ENCODE measurements at regions not wholly inside any gene's neighbourhood (a gene's known extent, or its start where the extent isn't known, plus 50 kb on each side); places are given as distances from the start of the nearest gene placed in this dataset.
"Not testable (repeated sequence)": the region's sequence is repeated elsewhere in the genome, so short reads cannot be mapped to it uniquely, and the experiment has no call there.

GRCh38 chr4:114137984-114138383, 158.5 kb upstream of the ARSJ start:
- H3K27ac Mint-ChIP-seq = no peak overlapping the region
- no peak overlapping the region for H3K4me3 Mint-ChIP-seq
- TF ChIP-seq, protein P1, sequence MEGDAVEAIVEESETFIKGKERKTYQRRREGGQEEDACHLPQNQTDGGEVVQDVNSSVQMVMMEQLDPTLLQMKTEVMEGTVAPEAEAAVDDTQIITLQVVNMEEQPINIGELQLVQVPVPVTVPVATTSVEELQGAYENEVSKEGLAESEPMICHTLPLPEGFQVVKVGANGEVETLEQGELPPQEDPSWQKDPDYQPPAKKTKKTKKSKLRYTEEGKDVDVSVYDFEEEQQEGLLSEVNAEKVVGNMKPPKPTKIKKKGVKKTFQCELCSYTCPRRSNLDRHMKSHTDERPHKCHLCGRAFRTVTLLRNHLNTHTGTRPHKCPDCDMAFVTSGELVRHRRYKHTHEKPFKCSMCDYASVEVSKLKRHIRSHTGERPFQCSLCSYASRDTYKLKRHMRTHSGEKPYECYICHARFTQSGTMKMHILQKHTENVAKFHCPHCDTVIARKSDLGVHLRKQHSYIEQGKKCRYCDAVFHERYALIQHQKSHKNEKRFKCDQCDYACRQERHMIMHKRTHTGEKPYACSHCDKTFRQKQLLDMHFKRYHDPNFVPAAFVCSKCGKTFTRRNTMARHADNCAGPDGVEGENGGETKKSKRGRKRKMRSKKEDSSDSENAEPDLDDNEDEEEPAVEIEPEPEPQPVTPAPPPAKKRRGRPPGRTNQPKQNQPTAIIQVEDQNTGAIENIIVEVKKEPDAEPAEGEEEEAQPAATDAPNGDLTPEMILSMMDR (IDR thresholded peaks at IDR 0.05; ENCODE audit: unreplicated experiment in 3 of 3) = no peak
- peaks cover 2% of the 10 kb centered on the region for H3K9me3 Mint-ChIP-seq
- peaks cover 8% of the 10 kb centered on the region for H3K4me1 Mint-ChIP-seq
- H3K27me3 Mint-ChIP-seq (ENCODE audit: low read depth) = no peaks in the 10 kb centered on the region
- no peaks in the 10 kb centered on the region for H3K36me3 Mint-ChIP-seq (ENCODE audit: low read depth)

GRCh38 chr4:114146947-114147618, 167.6 kb upstream of the ARSJ start:
- Mint-ChIP-seq H3K27ac (no peak overlapping the region), H3K36me3 (ENCODE audit: low read depth) (no peaks in the 10 kb centered on the region), H3K9me3 (no peaks in the 10 kb centered on the region), H3K4me3 (no peak overlapping the region), H3K4me1 (no peaks in the 10 kb centered on the region), H3K27me3 (ENCODE audit: low read depth) (no peaks in the 10 kb centered on the region)
- TF ChIP-seq, protein P1 (IDR thresholded peaks at IDR 0.05; ENCODE audit: unreplicated experiment in 3 of 3) = no peak

DNA sequence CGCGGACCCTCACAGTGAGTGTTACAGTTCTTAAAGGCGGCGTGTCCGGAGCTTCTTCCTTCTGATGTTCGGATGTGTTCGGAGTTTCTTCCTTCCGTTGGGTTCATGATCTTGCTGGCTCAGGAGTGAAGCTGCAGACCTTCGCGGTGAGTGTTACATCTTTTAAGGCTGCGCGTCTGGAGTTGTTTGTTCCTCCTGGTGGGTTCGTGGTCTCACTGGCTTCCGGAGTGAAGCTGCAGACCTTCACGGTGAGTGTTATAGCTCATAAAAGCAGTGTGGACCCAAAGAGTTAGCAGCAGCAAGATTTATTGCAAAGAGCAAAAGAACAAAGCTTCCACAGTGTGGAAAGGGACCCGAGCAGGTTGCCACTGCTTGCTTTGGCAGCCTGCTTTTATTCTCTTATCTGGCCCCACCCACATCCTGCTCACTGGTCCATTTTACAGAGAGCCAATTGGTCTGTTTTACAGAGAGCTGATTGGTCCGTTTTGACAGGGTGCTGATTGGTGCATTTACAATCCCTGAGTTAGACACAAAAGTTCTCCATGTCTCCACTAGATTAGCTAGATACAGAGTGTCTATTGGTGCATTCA, 168.3 kb upstream of the ARSJ start:
- not testable (repeated sequence) for H3K9me3 Mint-ChIP-seq; H3K27me3 Mint-ChIP-seq (ENCODE audit: low read depth); H3K36me3 Mint-ChIP-seq (ENCODE audit: low read depth); H3K4me3 Mint-ChIP-seq; H3K4me1 Mint-ChIP-seq; H3K27ac Mint-ChIP-seq

- not testable (repeated sequence) for H3K27me3 Mint-ChIP-seq (ENCODE audit: low read depth); H3K9me3 Mint-ChIP-seq; H3K36me3 Mint-ChIP-seq (ENCODE audit: low read depth); H3K27ac Mint-ChIP-seq; H3K4me3 Mint-ChIP-seq; H3K4me1 Mint-ChIP-seq
Observed at GRCh38 chr4:114148372-114149070, 169.1 kb upstream of the ARSJ start.

DNA sequence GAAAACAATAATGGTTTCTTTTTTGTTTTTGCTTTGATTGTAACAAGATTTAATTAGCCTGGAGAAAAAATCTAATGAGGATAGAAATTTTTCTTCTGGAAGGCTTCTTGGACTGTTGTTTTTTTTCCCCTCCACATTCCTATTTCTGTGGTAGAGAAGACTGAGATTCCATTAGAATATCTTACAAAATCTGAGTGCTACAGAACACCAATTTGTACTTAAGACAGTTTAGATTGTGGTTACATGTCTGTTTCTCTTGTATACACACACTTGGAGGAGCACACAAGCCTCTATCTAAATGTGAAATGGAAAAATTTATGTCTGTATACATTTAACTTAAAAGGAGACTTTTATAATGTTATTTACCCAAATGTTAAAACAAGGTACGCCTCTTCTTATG, 176.9 kb upstream of the ARSJ start:
- H3K4me1 Mint-ChIP-seq = no peaks in the 10 kb centered on the region
- TF ChIP-seq, protein P1 (IDR thresholded peaks at IDR 0.05; ENCODE audit: unreplicated experiment in 3 of 3) = no peak
- no peaks in the 10 kb centered on the region for H3K9me3 Mint-ChIP-seq
- H3K27ac Mint-ChIP-seq = no peak overlapping the region
- H3K36me3 Mint-ChIP-seq (ENCODE audit: low read depth) = no peaks in the 10 kb centered on the region
- H3K27me3 Mint-ChIP-seq (ENCODE audit: low read depth) = no peaks in the 10 kb centered on the region
- no peak overlapping the region for H3K4me3 Mint-ChIP-seq

DNA sequence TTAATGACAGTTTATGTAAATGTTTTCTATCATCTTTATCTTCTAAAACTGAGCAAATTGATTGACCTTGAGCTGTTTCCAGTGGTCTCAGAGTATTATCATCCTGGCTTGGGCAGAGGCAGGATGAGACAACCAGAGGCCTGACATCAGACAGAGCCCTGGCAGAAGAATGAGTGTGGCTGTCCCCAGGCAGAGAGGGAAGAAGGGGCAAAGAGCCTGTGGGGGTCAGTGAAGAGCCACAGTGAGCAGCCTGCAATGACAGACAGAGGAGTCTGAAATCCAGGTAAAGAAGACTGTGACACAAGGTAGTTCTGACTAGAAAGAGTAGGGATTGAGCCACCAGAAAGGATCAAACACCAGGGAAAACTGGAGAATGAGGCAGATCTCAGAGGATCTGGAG, 182.4 kb upstream of the ARSJ start:
- Mint-ChIP-seq H3K27me3 (ENCODE audit: low read depth) (no peaks in the 10 kb centered on the region), H3K4me1 (no peaks in the 10 kb centered on the region), H3K27ac (no peak overlapping the region), H3K9me3 (no peaks in the 10 kb centered on the region), H3K4me3 (no peak overlapping the region), H3K36me3 (ENCODE audit: low read depth) (no peaks in the 10 kb centered on the region)
- TF ChIP-seq, protein P1 (IDR thresholded peaks at IDR 0.05; ENCODE audit: unreplicated experiment in 3 of 3) = no peak

DNA sequence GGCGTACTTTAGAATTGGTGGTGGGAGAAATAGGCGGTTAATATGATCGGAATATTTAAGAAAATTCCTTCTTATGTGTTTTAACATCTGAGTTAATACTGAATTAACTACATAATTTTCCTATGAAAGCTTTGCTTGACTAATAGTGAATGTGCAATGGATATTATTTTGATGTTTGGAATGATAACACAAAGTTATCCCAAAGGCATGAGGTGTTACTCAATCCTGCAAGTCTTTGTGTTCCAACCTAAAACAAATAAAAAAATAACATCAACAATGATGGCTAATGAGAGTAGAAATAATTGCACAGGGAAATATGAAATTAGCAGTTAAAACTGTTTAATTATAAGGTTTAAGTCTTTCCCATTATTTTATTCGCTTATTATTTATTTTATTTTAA, 183.6 kb upstream of the ARSJ start:
- no peak overlapping the region for H3K4me3 Mint-ChIP-seq
- no peaks in the 10 kb centered on the region for H3K36me3 Mint-ChIP-seq (ENCODE audit: low read depth)
- H3K4me1 Mint-ChIP-seq = no peaks in the 10 kb centered on the region
- no peak overlapping the region for H3K27ac Mint-ChIP-seq
- H3K9me3 Mint-ChIP-seq = no peaks in the 10 kb centered on the region
- H3K27me3 Mint-ChIP-seq (ENCODE audit: low read depth) = no peaks in the 10 kb centered on the region
- TF ChIP-seq, protein P1 (IDR thresholded peaks at IDR 0.05; ENCODE audit: unreplicated experiment in 3 of 3) = no peak
